HG03520 (cell line): ENCODE measurements at regions not wholly inside any gene's neighbourhood (a gene's known extent, or its start where the extent isn't known, plus 50 kb on each side); places are given as distances from the start of the nearest gene placed in this dataset.
"Not testable (repeated sequence)": the region's sequence is repeated elsewhere in the genome, so short reads cannot be mapped to it uniquely, and the experiment has no call there.

ENCODE experiments used
- ATAC-seq: cut with Tn5 transposase; IDR thresholded peaks from one replicate; pipeline ENCODE4 v1.9.1; 2021; ENCODE audit warnings: mild to moderate bottlenecking, moderate library complexity; ENCODE audit not compliant: unreplicated experiment

DNA sequence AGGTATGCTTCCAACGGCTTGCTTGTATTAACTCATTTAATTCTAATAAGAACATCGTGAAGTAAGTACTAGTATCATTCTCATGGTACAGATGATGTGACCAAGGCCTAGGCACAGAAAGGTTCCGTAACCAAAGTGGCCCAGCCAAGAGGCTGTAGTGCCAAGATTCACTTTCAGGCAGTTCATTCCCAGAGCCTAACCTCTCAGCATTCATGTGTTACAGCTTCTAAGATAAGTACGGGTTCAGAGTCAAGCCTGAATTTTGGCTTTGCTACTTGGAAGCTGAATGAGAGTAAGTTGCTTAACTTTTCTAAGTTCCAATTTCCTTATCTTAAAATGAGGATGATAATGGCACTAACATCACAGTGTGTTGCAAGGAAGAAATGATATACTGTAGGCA, 379.9 kb downstream of the AEBP2 start:
- ATAC-seq: no peak

DNA sequence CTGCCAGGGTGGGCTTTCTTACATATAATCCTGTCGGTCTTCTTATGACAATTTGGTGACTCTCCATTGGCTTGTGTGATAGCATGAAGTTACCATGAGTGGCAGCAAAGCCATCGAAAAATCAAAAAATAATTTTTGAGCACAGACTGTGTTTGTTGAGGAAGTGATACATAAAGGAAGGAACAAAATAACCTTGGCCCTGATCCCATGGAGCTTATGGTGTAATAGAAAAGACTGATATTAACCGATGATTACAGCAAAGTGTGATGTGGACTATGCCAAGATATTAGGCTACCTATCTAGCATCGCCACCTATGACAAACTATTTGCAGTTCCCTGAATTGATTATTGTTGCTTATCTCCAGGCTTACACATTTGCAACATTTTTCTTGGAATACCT, 383.2 kb downstream of the AEBP2 start:
- ATAC-seq: no peak

DNA sequence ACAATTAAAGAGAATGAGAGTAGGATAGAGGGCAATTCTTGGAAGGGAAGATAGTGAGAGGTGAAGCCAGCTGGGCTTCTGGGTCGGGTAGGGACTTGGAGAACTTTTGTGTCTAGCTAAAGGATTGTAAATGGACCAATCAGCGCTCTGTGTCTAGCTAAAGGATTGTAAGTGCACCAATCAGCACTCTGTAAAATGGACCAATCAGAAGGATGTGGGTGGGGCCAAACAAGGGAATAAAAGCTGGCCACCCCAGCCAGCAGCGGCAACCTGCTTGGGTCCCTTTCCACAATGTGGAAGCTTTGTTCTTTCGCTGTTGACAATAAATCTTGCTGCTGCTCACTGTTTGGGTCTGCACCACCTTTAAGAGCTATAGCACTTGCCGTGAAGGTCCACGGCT, 384.0 kb downstream of the AEBP2 start:
- ATAC-seq: not testable (repeated sequence)

- ATAC-seq: no peak
Measured at GRCh38 chr12:19826980-19827550, 387.8 kb downstream of the AEBP2 start.

GRCh38 chr12:19829100-19829853, 390.0 kb downstream of the AEBP2 start:
- ATAC-seq: no peak

DNA sequence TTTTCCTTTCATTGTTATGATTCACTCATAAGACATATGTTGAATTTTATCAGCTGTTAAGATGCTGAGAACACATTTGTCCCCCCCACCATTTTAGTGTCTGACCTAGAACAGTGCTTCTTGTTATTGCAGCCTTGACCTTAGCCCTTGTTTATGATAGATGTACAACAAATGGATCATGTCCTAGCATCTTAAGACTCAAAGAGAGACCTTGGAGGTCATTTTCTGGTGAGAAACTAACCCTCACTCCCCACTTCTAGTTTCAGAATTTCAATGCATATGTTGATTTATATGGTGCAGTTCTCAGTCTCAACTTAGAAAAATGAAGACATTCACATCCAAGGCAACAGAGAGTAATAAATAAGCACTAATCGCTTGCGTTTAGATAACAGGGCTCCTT, 391.2 kb downstream of the AEBP2 start:
- ATAC-seq: no peak

GRCh38 chr12:19833775-19834501, 394.6 kb downstream of the AEBP2 start:
- no peak for ATAC-seq

- ATAC-seq: no peak
Measured at GRCh38 chr12:19834592-19834991, 395.3 kb downstream of the AEBP2 start.

GRCh38 chr12:19836056-19836455, 396.8 kb downstream of the AEBP2 start:
- no peak for ATAC-seq

DNA sequence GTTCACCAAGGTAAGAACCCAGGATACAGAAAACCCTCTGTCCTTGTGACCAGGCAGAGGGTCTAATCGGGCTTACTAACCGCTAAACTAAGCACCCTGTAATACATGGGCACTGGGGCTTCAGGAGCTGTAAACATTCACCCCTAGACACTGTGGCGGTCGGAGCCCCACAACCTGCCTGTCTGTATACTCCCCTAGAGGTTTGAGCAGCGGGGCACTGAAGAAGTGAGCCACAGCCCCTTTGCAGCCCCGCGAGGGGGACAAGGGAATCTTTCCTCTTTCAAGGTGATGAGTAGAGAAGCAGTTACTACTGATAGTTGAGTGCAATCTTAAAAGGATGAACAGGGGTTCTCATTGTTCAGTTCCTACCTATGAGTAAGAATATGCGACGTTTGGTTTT, 397.2 kb downstream of the AEBP2 start:
- ATAC-seq: no peak

- no peak for ATAC-seq
Measured at GRCh38 chr12:19837543-19837942, 398.3 kb downstream of the AEBP2 start.

DNA sequence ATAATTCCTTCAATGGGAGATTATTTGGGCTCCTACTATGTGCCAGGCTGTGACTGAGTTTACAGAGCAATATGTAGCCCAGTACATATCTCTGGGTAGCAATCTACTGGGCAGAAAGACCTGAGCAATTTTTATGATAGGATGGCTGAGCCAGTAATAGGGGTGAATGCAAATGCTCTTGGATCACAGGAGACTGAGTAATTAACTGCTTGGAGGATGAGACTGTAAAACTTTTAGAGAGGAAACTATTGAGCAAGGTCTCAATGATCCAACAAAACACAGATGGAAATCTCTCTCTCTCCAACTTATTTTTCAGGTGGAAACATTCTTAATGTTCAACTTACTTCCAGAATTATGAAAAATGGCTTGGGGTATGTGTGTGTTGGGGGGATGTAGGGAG, 402.2 kb downstream of the AEBP2 start:
- ATAC-seq: no peak

DNA sequence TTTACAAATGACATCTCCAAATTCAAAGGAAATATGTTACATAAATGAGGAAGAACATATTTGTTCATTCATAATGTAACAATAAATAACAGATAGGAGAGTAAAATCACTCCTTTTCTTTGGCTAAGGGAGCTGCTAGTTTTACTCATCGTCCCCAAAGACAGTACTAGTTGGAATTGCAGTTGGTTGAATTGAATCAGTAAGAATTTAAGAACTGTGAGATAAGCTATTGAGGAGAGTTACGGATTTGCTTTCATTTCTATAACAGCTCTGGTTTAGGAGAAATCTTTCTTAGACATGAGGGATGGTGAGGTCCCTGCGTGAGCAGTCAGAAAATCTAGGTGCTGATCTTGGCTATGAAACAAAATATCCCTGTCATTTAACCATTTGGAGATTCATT, 402.8 kb downstream of the AEBP2 start:
- ATAC-seq: no peak

DNA sequence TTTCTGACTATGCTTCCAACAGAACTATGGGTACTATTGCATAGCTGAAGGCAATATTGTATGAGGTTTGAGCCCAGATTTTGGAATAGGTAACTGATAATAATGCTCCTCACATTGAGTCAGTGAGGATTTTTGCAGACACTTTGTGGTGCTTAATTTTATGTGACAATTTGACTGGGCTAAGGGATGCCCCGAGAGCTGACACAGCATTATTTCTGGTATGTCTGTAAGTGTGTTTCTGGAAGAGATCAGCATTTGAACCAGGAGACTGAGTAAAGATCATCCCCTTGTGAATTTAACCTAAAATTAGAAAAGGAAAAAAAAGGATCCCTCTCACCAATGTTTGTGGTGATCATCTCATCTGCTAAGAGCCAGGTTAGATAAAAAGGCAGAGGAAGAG, 404.9 kb downstream of the AEBP2 start:
- no peak for ATAC-seq

GRCh38 chr12:19846574-19846973, 407.3 kb downstream of the AEBP2 start:
- no peak for ATAC-seq

GRCh38 chr12:19847294-19848059, 408.2 kb downstream of the AEBP2 start:
- no peak for ATAC-seq

DNA sequence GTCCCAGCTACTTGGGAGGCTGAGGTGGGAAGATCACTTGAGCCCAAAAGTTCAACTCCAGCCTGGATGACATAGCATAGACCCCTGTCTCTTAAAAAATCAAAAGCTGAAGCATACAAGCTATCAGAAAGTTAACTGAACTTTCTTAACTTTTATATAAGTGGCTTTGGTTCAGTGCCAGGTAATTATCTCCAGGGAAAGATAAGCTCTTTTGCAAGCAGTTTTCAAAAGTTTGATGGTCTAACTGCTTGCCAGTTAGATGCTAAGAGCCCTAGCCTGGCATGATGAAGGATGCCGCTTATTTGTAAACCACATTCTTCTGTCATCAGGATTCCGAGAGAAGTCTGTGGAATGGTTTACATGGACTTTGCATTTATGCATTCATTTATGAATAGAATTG, 409.1 kb downstream of the AEBP2 start:
- ATAC-seq: no peak

DNA sequence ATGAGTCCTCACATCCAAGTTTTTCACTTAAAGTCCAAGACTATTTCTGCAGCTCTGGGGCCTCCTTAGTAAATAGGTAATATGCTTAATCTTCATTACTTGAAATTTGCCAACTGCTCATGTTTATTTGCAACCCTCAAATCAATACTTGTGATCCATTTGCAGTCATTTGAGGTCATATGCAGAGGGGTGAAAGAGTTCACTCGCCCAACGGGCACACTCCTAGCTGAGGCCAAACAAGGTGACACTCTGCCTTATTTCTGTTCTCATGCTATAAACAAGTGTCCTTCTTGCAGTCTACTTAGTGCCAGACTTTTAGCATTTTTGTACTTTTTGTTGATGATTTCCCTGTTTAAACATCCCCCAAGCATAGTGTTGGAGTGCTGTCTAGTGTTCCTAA, 409.9 kb downstream of the AEBP2 start:
- no peak for ATAC-seq

DNA sequence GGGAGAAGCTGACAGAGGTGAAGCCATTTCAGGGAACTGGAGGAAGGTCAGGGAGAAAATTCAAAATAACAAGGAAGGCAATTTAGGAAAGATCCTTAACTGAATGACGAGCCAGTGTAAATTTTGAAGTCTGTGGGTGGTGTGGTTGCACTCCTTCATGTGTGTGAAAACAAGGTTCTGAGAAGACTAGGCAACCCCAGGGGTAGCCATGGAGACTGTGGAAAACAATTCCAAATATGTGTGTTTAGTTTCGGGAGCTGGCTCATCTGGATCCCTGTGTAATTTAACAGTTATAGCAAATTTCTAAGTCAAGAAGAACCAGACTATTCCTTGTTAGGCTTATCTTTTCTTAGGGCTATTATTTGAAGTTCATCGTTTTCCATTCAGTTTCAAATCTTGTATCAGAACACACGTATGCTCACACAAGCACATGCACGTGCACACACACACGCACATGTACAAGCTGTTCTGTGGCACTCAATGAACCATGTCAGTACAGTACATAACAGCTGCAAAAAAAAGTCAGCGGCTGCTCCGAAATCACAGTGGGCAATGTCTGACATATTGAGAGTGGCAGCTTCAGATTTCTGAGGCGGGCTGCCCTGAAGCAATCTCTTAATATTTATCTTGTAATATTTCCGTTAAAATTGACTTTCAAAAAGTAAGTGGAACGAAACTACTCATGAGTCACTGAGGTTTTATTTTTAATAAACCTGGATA, 411.2 kb downstream of the AEBP2 start:
- no peak for ATAC-seq

DNA sequence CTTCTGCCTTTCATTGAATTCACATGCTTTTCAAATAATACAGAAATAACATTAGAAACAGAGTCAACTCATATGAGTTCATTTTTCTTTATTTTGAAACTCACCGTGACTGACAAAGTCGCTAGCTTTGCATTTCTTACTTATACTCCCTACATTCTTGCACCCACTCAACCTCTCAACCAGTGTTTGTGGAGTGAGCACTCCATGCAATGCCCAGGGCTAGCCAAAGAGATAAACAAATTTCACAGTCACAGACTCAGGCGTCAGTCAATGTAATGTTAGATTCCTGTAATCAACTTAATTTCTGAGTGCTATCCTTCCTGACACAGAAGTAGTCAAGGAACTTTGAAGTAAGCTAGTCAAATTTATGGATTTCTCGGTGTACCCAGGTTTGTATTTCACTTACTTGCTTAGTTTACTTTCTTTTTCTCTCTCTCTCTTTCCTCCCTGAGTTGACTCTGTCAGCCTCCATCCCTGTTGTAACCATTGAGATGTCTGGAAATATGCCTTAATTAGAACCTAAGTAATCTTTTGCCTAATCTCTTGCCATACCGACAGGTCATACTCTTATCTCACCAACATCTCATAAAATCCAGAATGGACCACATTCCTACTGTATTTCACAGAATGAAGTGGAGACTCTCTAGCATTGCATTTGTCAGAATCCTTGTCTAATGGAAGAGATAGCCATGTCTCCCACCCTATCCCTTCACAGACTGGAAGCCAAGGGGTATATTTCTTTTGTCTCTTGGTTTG, 413.0 kb downstream of the AEBP2 start:
- ATAC-seq: no peak
